Breast epithelium (tissue), 3 donors: ENCODE measurements at regions not wholly inside any gene's neighbourhood (a gene's known extent, or its start where the extent isn't known, plus 50 kb on each side); places are given as distances from the start of the nearest gene placed in this dataset.

Experiments
- POLR2A ChIP-seq: fragments of 450-650 bp; IDR thresholded peaks from one replicate; pipeline ENCODE4 v1.6.1; 2016; ENCODE audit warnings: antibody characterized with exemption, mild to moderate bottlenecking, moderate library complexity
- POLR2AphosphoS5 ChIP-seq, 3 donors: sonication (generic); formaldehyde crosslinking; IDR thresholded peaks; one replicate each; pipeline ENCODE4 v1.6.1; 2017; ENCODE audit warnings: antibody characterized with exemption in 3 of 3
- TF ChIP-seq, protein P1 (sequence below), 3 donors: fragments of 450-650 bp; IDR thresholded peaks; one replicate each; pipeline ENCODE4 v1.5.1; 2016 to 2017; ENCODE audit warnings: antibody characterized with exemption in 3 of 3, mild to moderate bottlenecking in 3 of 3, moderate library complexity in 3 of 3

DNA sequence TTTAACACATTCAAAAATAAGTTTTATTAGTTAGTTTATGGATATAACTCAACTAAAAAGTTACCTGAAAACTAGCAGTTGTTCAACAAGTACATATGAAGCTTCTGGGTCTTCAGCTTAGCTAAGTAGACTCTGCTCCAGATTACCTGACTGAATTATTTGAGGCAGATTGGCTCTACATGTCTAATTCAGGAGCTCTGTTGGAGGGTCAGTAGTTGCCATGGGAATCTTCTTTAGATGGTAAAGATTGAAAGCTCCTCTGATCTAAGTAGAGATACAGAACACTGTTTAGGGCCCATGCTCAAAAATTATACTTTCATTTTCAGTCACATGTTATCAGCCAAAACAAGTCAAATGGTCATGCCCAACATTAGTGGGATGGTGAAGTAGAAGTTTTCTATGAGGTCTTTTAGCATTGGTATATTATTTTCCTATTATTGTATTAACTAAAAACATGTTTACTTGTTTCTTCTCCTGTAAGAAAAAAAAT, 1476.9 kb downstream of the OTOL1 start:
- TF ChIP-seq, protein P1, sequence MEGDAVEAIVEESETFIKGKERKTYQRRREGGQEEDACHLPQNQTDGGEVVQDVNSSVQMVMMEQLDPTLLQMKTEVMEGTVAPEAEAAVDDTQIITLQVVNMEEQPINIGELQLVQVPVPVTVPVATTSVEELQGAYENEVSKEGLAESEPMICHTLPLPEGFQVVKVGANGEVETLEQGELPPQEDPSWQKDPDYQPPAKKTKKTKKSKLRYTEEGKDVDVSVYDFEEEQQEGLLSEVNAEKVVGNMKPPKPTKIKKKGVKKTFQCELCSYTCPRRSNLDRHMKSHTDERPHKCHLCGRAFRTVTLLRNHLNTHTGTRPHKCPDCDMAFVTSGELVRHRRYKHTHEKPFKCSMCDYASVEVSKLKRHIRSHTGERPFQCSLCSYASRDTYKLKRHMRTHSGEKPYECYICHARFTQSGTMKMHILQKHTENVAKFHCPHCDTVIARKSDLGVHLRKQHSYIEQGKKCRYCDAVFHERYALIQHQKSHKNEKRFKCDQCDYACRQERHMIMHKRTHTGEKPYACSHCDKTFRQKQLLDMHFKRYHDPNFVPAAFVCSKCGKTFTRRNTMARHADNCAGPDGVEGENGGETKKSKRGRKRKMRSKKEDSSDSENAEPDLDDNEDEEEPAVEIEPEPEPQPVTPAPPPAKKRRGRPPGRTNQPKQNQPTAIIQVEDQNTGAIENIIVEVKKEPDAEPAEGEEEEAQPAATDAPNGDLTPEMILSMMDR (IDR thresholded peaks at IDR 0.05): no peak
- TF ChIP-seq POLR2A (no peak), POLR2AphosphoS5 (IDR thresholded peaks at IDR 0.05) (no peak)
